Stimulated activated CD8-positive, alpha-beta memory T cell treated with anti-CD3 and anti-CD28 coated beads, Interleukin-15, amount 100 ng/mL, for 48 hours (primary cell): ENCODE measurements at regions not wholly inside any gene's neighbourhood (a gene's known extent, or its start where the extent isn't known, plus 50 kb on each side); places are given as distances from the start of the nearest gene placed in this dataset.
"Not testable (repeated sequence)": the region's sequence is repeated elsewhere in the genome, so short reads cannot be mapped to it uniquely, and the experiment has no call there.

Experiments used
- DNase-seq, 2 donors: peaks; one replicate each; pipeline ENCODE4 v3.0.0-alpha.2; 2020; ENCODE audit warnings: low read depth in 2 of 2

- no peak for DNase-seq
Observed at GRCh38 chr1:221025501-221025900, 146.3 kb downstream of the HLX start.

- DNase-seq, result no peak
Observed at GRCh38 chr1:221025956-221026355, 146.7 kb downstream of the HLX start.

DNA sequence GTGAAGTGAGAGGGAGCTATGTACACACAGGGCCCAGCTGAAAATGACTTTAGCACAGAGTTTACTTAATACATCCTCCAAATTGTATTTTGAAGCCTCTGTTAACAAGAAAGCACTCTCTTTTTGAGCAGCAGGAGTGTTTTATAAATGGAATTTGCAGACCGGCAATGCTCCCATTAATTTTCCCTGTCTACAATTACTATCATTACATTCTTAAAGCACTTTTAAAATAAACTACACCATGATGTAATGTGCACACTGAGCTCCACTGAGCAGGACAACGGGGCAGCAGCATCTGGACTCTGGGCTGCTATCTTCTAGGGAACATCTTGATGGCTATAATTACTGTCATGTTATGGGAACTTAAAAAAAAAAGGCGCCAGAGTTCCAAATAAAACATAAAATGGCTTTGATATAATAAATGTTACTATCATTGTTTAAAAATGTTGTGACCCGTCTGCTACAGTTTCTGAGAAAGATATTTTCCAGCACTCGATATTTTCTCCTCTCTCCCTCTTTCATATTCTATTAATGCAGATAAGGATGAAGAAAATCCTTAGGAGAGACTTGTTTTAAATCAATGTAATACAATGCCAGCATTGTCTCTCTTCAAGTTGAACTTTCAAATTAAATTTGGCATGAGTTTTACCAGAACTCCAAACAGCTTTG lies 150.9 kb downstream of the HLX start:
- no peak for DNase-seq

- no peak for DNase-seq
Observed at GRCh38 chr1:221030990-221031389, 151.7 kb downstream of the HLX start.

GRCh38 chr1:221031458-221032203 lies 152.4 kb downstream of the HLX start:
- DNase-seq, result no peak

DNA sequence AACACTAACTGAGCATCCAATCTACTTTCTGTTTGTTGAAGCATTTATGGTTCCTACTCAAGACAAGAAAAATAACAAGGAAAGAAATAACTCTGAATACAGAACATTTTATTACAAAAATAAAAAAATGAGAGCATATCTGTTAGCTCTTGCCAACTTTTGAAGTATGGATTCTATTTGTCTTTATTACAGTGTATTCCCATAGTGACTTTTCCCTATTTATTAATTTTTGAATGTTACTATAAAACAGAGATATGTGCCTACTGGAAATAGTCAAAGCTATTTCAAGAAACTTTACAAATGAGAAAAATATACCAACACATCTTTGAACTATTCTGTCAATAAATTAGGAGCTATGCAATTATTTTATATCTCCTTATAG lies 153.0 kb downstream of the HLX start:
- DNase-seq, result no peak

DNA sequence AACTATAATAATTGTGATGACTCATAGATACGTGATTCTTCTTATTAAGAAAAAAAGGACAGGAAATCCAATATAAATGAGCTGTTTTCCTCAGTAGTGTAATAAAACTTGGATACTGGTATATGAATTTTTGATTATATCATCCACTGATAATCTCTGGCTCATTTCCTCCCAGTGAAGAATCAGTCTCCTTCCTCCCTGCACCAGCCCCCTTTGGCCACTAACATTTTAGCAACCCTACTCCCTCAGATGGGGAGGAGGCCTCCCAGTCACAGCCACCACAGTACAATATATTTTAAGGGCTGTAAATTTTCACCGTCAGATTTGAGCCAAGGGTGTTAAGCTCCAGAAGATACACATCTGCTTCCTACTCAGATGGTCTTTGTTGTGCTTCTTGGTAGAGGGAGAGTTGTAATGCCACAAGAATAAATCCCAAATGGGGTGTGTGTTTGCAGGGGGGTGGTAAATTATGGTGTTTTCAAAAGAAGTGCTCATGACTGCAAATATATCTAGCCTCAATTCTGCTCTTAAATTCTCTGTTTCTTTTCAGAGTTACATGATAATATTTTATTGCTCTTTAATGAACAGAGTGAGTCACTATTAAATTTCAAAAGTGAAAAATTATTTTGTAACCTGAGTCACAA lies 153.5 kb downstream of the HLX start:
- no peak for DNase-seq

DNA sequence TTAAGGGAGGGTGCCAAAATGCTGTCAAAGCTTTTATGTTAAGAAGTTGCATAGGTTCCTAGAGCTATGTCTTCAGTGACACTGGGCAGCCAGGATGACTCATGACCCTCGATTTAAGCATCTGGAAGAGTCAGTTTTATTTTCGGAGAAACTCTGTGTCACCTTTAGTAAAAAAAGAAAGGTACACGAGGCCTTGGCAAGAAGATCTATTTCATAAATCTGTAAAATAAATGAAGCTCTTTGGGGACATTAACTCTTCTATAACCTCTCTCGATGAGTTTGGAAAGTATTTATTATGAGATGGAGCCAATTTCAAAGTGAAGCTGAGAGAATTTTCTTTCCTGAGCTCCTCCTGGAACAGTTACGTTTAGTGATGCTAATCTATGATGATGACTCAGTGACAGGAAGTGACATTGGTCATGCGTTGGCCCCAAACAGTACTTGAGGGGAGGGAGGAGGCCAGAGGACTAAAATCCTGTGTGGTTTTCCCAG lies 156.5 kb downstream of the HLX start:
- DNase-seq, result no peak

GRCh38 chr1:221039616-221040015 lies 160.4 kb downstream of the HLX start:
- DNase-seq, result no peak

DNA sequence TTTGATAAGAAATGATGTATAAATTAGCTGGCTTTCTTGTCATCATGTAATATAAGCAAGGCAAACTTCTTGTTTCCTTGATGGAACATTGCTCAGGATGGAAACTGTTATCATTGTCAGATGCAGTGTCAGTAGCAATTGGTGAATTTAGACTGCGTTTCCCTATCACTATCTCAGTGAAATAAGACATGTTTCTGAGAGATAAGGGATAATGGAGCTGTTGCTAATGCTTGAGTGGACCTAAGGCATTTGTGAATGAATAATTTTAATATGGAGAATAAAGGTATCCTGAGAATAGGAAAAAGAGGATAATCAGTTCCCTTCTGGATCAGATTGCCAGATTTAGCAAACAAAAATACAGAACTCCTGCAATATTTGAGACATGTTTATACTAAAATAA lies 160.9 kb downstream of the HLX start:
- no peak for DNase-seq

- DNase-seq, result no peak
Observed at GRCh38 chr1:221040691-221041285, 161.5 kb downstream of the HLX start.

- DNase-seq, result no peak
Observed at GRCh38 chr1:221044538-221044937, 165.3 kb downstream of the HLX start.

- no peak for DNase-seq
Observed at GRCh38 chr1:221045151-221045550, 165.9 kb downstream of the HLX start.

GRCh38 chr1:221045842-221046831 lies 166.9 kb downstream of the HLX start:
- DNase-seq, result no peak

- DNase-seq, result not testable (repeated sequence)
Observed at GRCh38 chr1:221051391-221051790, 172.1 kb downstream of the HLX start.

DNA sequence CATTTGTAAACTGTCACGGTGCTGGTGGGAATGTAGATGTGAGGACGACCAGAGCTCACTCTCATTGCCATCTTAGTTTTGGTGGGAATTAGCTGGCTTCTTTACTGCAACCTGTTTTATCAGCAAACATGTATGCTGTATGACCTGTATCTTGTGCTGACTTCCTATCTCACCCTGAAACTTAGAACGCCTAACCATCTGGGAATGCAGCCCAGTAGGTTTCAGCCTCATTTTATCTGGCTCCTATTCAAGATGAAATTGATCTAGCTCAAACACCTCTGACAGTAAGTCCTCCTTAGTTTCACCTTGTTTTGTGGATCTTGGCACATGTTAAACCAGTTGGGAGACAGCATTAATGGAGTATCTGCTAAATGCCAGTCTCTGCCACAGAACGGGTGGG lies 174.6 kb downstream of the HLX start:
- DNase-seq, result no peak

DNA sequence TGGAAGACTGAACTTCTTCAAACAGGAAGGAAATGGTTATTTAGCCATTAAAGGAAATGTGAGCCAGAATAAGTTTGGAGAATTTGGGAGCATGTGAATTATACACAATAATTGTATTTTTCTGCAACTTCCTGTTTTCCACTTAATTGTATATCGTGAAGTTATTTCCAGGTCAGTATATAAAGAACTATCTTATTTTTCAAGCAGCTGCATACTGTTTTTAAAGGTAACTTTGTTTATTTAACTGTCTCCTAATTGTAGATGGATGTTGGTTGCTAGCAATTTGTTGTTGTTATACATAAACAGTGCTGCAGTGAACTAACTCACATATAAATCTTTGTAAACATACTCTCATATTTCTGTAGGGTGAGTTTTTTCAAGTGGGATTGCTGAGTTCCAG lies 180.3 kb downstream of the HLX start:
- DNase-seq, result no peak

GRCh38 chr1:221063651-221064050 lies 184.4 kb downstream of the HLX start:
- DNase-seq, result no peak

DNA sequence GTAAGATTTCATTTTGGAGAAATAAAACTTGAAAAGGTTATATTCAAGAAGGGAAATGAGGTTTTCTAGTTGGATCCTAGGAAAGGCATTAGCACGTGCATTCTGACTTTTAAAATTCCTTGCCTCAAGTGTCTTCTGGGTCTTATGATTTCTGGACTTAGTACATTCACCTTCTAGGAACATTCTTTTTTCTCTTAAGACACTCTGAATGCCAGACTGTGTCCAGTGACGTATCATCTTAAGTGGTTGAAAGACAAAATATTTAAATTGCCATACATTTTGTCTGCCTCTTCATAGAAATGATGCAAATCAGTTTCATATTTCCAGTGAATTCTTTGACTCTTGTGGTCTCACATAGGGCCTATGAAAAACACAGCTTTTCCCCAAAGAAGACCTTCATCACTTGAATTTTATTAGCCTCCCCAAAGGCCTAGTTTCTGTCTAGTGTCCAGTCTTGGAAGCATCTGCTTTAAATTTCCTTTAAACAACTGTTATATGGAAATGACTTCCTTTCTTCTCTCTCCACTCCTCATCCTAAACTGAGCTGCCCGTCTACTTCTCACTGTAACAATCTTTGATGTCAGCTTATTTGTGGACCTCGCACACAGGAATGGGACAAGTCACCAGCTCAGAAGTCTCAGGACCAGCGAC lies 187.2 kb downstream of the HLX start:
- DNase-seq, result no peak

DNA sequence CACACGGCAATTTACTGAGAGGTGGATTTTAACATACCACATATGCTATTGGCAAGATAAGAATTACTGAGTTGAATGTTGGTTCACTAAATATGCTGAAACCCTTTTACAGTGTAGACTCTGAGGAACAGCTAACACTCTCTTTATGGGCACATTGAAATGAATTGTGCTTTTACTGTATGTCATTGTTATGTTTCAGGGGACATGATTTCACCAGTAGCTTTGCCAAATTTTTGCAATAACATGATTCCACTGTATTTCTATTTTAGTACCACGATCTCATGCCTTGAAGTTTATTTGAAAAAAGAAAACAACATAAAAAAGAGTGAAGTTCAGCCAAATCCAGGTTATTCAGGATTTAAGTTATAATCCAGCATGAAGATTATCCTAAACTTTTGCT lies 188.5 kb downstream of the HLX start:
- DNase-seq, result no peak
